H1 (cell line): ENCODE measurements at regions not wholly inside any gene's neighbourhood (a gene's known extent, or its start where the extent isn't known, plus 50 kb on each side); places are given as distances from the start of the nearest gene placed in this dataset.

Source experiments
- CTCF ChIA-PET: fragments of 300-600 bp; sonication (Branson Sonifier 250); formaldehyde crosslinking; loops from one replicate; lab custom pipeline; 2021; ENCODE audit not compliant: partially characterized antibody; lab: Charles Lee
- POLR2A ChIA-PET: fragments of 300-600 bp; sonication (Branson Sonifier 250); formaldehyde crosslinking; loops from one replicate; lab custom pipeline; 2021; ENCODE audit warnings: inconsistent platforms; ENCODE audit not compliant: partially characterized antibody; lab: Charles Lee
- DNase-seq, 2 experiments: peaks; one replicate each; pipeline versions ENCODE4 v3.0.0 to v3.0.0-alpha.2; 2010 to 2022; ENCODE audit warnings: low spot score in 2 of 2, low read depth in 1 of 2, mixed read lengths in 1 of 2
- FAIRE-seq: peaks from 2 replicates; lab custom pipeline; 2011; peaks lifted over from hg19 to GRCh38; lab: Jason Lieb, UNC
- H2AFZ ChIP-seq: 2 replicates; pipeline ENCODE4 v1.8.1; 2012; ENCODE audit warnings: low read length, inconsistent platforms
- H2AK5ac ChIP-seq: 2 replicates; pipeline ENCODE4 v1.6.1; 2013; ENCODE audit warnings: low read depth, low read length
- H2BK120ac ChIP-seq: replicated peaks from 2 replicates; pipeline ENCODE3; 2013; ENCODE audit warnings: low read depth, low read length, inconsistent platforms
- H2BK12ac ChIP-seq: 2 replicates; pipeline ENCODE4 v1.6.1; 2013; ENCODE audit warnings: low read depth, low read length
- H2BK15ac ChIP-seq: 2 replicates; pipeline ENCODE4 v1.6.1; 2013; ENCODE audit warnings: low read length
- H2BK20ac ChIP-seq: 2 replicates; pipeline ENCODE4 v1.6.1; 2013; ENCODE audit warnings: low read length
- H2BK5ac ChIP-seq: 2 replicates; pipeline ENCODE4 v1.6.1; 2013; ENCODE audit warnings: low read depth, low read length
- H3K14ac ChIP-seq: 2 replicates; pipeline ENCODE4 v1.6.1; 2013; ENCODE audit warnings: inconsistent platforms; ENCODE audit not compliant: insufficient read length
- H3K18ac ChIP-seq: 2 replicates; pipeline ENCODE4 v1.6.1; 2013; ENCODE audit warnings: low read length; ENCODE audit errors: extremely low read depth
- H3K23ac ChIP-seq: 2 replicates; pipeline ENCODE4 v1.6.1; 2013; ENCODE audit warnings: inconsistent platforms; ENCODE audit not compliant: insufficient read length
- H3K23me2 ChIP-seq: 2 replicates; pipeline ENCODE4 v1.6.1; 2013; ENCODE audit warnings: low read depth, low read length
- H3K27ac ChIP-seq: 2 replicates; pipeline ENCODE4 v1.6.1; 2011; ENCODE audit warnings: low read depth, low read length, inconsistent platforms
- H3K27me3 ChIP-seq, 4 experiments: replicated peaks in 1 of 4; 1 replicate in 1 of 4; 2 replicates in 3 of 4; pipeline versions ENCODE4 v1.6.1 to v1.8.1; 2011 to 2013; ENCODE audit warnings: low read length in 3 of 4, mild to moderate bottlenecking in 3 of 4, inconsistent platforms in 2 of 4, mixed read lengths in 2 of 4, moderate library complexity in 1 of 4; ENCODE audit not compliant: control insufficient read depth in 3 of 4, insufficient read depth in 3 of 4; ENCODE audit errors: extremely low read depth in 1 of 4
- H3K36me3 ChIP-seq, 4 experiments: 2 replicates each; pipeline versions ENCODE4 v1.6.1 to v1.8.1; 2011 to 2013; ENCODE audit warnings: mild to moderate bottlenecking in 4 of 4, low read length in 3 of 4, moderate library complexity in 2 of 4, control low read depth in 1 of 4, inconsistent platforms in 1 of 4; ENCODE audit not compliant: insufficient read depth in 4 of 4, control insufficient read depth in 2 of 4
- H3K4ac ChIP-seq: replicated peaks from 2 replicates; pipeline ENCODE3; 2013; ENCODE audit warnings: low read length, low read depth, mixed read lengths, inconsistent platforms; ENCODE audit not compliant: insufficient read length
- H3K4me1 ChIP-seq, 4 experiments: replicated peaks in 1 of 4; 1 replicate in 1 of 4; 2 replicates in 3 of 4; pipeline versions ENCODE4 v1.6.1 to v1.8.1; 2011 to 2013; ENCODE audit warnings: low read length in 3 of 4, inconsistent platforms in 2 of 4, mixed read lengths in 1 of 4; ENCODE audit not compliant: insufficient read depth in 4 of 4, control insufficient read depth in 3 of 4
- H3K4me2 ChIP-seq, 2 experiments: 2 replicates each; pipeline versions ENCODE4 v1.6.1 to v1.8.1; 2011 to 2013; ENCODE audit warnings: low read depth in 2 of 2, low read length in 2 of 2, control low read depth in 1 of 2, inconsistent platforms in 1 of 2, mild to moderate bottlenecking in 1 of 2; ENCODE audit not compliant: insufficient read depth in 1 of 2
- H3K4me3 ChIP-seq, 4 experiments: fragments of 200-600, 300-600 bp in 1 of 4; sonication (generic), shearing (Covaris generic), sonication (Bioruptor Twin) in 1 of 4; 2 replicates each; pipeline versions ENCODE4 v1.5.1 to v1.8.1; 2011 to 2016; ENCODE audit warnings: low read length in 4 of 4, low read depth in 3 of 4, control low read depth in 2 of 4, inconsistent platforms in 2 of 4, mild to moderate bottlenecking in 2 of 4, mixed read lengths in 1 of 4, moderate library complexity in 1 of 4; ENCODE audit not compliant: insufficient read depth in 2 of 4; ENCODE audit errors: extremely low read depth in 1 of 4
- H3K56ac ChIP-seq: replicated peaks from 2 replicates; pipeline ENCODE3; 2013; ENCODE audit warnings: low read depth, mild to moderate bottlenecking, mixed read lengths, low read length, inconsistent platforms; ENCODE audit not compliant: insufficient read length
- H3K79me1 ChIP-seq: 2 replicates; pipeline ENCODE4 v1.6.1; 2013; ENCODE audit warnings: low read depth, low read length, control low read depth
- H3K79me2 ChIP-seq, 2 experiments: 2 replicates each; pipeline versions ENCODE4 v1.6.1 to v1.8.1; 2012 to 2013; ENCODE audit warnings: low read length in 2 of 2, mild to moderate bottlenecking in 2 of 2, inconsistent platforms in 1 of 2; ENCODE audit not compliant: insufficient read depth in 2 of 2, control insufficient read depth in 1 of 2
- H3K9ac ChIP-seq, 4 experiments: replicated peaks in 1 of 4; 1 replicate in 1 of 4; 2 replicates in 3 of 4; pipeline versions ENCODE4 v1.6.1 to v1.8.1; 2011 to 2013; ENCODE audit warnings: low read depth in 3 of 4, low read length in 3 of 4, control low read depth in 2 of 4, mild to moderate bottlenecking in 2 of 4, moderate library complexity in 2 of 4, inconsistent platforms in 1 of 4; ENCODE audit errors: extremely low read depth in 1 of 4
- H3K9me3 ChIP-seq, 2 experiments: 2 replicates each; pipeline versions ENCODE4 v1.6.1 to v1.8.1; 2012 to 2013; ENCODE audit warnings: mild to moderate bottlenecking in 2 of 2, moderate library complexity in 2 of 2, control low read depth in 1 of 2, inconsistent platforms in 1 of 2, low read depth in 1 of 2, low read length in 1 of 2, mixed read lengths in 1 of 2; ENCODE audit not compliant: insufficient read depth in 2 of 2
- H4K20me1 ChIP-seq, 2 experiments: replicated peaks in 1 of 2; 2 replicates each; pipeline versions ENCODE3 to v1.8.1; 2011 to 2013; ENCODE audit warnings: inconsistent platforms in 2 of 2, low read length in 2 of 2, mild to moderate bottlenecking in 1 of 2; ENCODE audit not compliant: insufficient read depth in 2 of 2, control insufficient read depth in 1 of 2
- H4K5ac ChIP-seq: 2 replicates; pipeline ENCODE4 v1.6.1; 2013; ENCODE audit warnings: low read length, low read depth, mixed read lengths, inconsistent platforms; ENCODE audit not compliant: insufficient read length
- H4K8ac ChIP-seq: 2 replicates; pipeline ENCODE4 v1.8.0; 2013; ENCODE audit warnings: mild to moderate bottlenecking, moderate library complexity, low read length, inconsistent platforms; ENCODE audit not compliant: insufficient read depth; ENCODE audit errors: extremely low read depth
- H4K91ac ChIP-seq: replicated peaks from 2 replicates; pipeline ENCODE3; 2013; ENCODE audit warnings: low read length, mixed read lengths, inconsistent platforms; ENCODE audit not compliant: insufficient read length
- ASH2L ChIP-seq: fragments of 200-600, 300-600 bp; sonication (generic); IDR thresholded peaks from one replicate; pipeline ENCODE4 v1.7.1; 2017; ENCODE audit warnings: low read length
- BACH1 ChIP-seq: IDR thresholded peaks from 2 replicates; pipeline ENCODE4 v1.6.1; 2012; ENCODE audit warnings: low read length, improper control_type of control experiment
- CHD1 ChIP-seq: IDR thresholded peaks from 2 replicates; pipeline ENCODE4 v1.6.1; 2012; ENCODE audit warnings: low read depth, low read length, improper control_type of control experiment
- CHD2 ChIP-seq: IDR thresholded peaks from 2 replicates; pipeline ENCODE4 v1.6.1; 2012; ENCODE audit warnings: low read length, improper control_type of control experiment
- HDAC2 ChIP-seq, 2 experiments: fragments of 300-600 bp in 1 of 2; sonication (generic) in 1 of 2; IDR thresholded peaks; 2 replicates each; pipeline ENCODE4 v1.6.1; 2011 to 2012; ENCODE audit warnings: low read depth in 2 of 2, low read length in 2 of 2, mild to moderate bottlenecking in 2 of 2, moderate library complexity in 2 of 2, borderline replicate concordance in 1 of 2, inconsistent platforms in 1 of 2
- HDAC6 ChIP-seq: IDR thresholded peaks from one replicate; pipeline ENCODE4 v1.7.1; 2012; ENCODE audit warnings: low read depth, mild to moderate bottlenecking, inconsistent platforms, low read length, moderate library complexity
- JUND ChIP-seq: IDR thresholded peaks from 2 replicates; pipeline ENCODE4 v1.6.1; 2011; ENCODE audit warnings: mild to moderate bottlenecking, improper control_type of control experiment, low read length
- POU5F1 ChIP-seq: IDR thresholded peaks from 2 replicates; pipeline ENCODE4 v1.6.1; 2011; ENCODE audit warnings: low read depth, mild to moderate bottlenecking, low read length, moderate library complexity
- SP2 ChIP-seq: IDR thresholded peaks from 2 replicates; pipeline ENCODE4 v1.6.1; 2012; ENCODE audit warnings: mild to moderate bottlenecking, low read length, inconsistent platforms
- SRF ChIP-seq: IDR thresholded peaks from 2 replicates; pipeline ENCODE4 v1.6.1; 2011; ENCODE audit warnings: mild to moderate bottlenecking, low read depth, low read length, moderate library complexity
- TBP ChIP-seq: IDR thresholded peaks from 2 replicates; pipeline ENCODE4 v1.6.1; 2011; ENCODE audit warnings: low read depth, low read length, improper control_type of control experiment
- USF2 ChIP-seq: IDR thresholded peaks from 2 replicates; pipeline ENCODE4 v1.6.1; 2011; ENCODE audit warnings: low read length, improper control_type of control experiment
- YY1 ChIP-seq: IDR thresholded peaks from 2 replicates; pipeline ENCODE4 v1.6.1; 2011; ENCODE audit warnings: low read depth, mild to moderate bottlenecking, low read length
- WGBS, 2 experiments: shearing (Covaris generic) in 1 of 2; methylation state at CpG; one replicate each; pipeline versions ENCODE4 v1.1.6 to v1.1.7; 2013 to 2015; ENCODE audit warnings: low lambda C conversion rate in 2 of 2, mixed read lengths in 2 of 2, inconsistent platforms in 1 of 2, low coverage in 1 of 2, missing lambda C conversion rate in 1 of 2; ENCODE audit not compliant: insufficient replicate concordance in 2 of 2, insufficient coverage in 1 of 2, insufficient read length in 1 of 2; ENCODE audit errors: extremely low coverage in 1 of 2, missing lambda C conversion rate in 1 of 2; 5-methylcytosine and 5-hydroxymethylcytosine counted together

GRCh38 chr4:128388796-128389195 is 101.2 kb upstream of the PGRMC2 start:
- DNase-seq, result no peak
- Histone ChIP-seq H3K4me1 (peaks cover 0 to 4% (median 1%) of the 10 kb centered on the region in 4 experiments; a peak in 2 of 7 replicates), H2BK12ac (no peak overlapping the region), H2BK120ac (no peak overlapping the region), H2BK20ac (no peak overlapping the region), H2AK5ac (no peak overlapping the region), H3K79me2 (no peaks in the 10 kb centered on the region), H3K4me3 (no peak overlapping the region), H3K4ac (no peak overlapping the region), H2BK15ac (no peak overlapping the region), H3K79me1 (no peaks in the 10 kb centered on the region), H3K23me2 (no peaks in the 10 kb centered on the region), H2BK5ac (no peak overlapping the region), H2AFZ (no peak overlapping the region), H3K4me2 (no peak overlapping the region), H3K23ac (no peak overlapping the region), H4K5ac (no peak overlapping the region), H3K9me3 (no peaks in the 10 kb centered on the region), H4K8ac (no peak overlapping the region), H3K14ac (no peak overlapping the region), H4K91ac (no peak overlapping the region), H4K20me1 (no peaks in the 10 kb centered on the region), H3K27me3 (no peaks in the 10 kb centered on the region), H3K36me3 (no peaks in the 10 kb centered on the region), H3K56ac (no peak overlapping the region), H3K9ac (no peak overlapping the region), H3K18ac (no peak overlapping the region), H3K27ac (no peak overlapping the region)
- POLR2A ChIA-PET, result no interaction called here
- no peak for FAIRE-seq
- CTCF ChIA-PET, result interaction anchor here (1.1 to 1.5 kb wide), 2 partner anchors 39 to 66 kb away, joined by 3 to 5 read pairs; no protein-coding TSS in a partner anchor
- TF ChIP-seq SRF (no peak), HDAC2 (IDR thresholded peaks at IDR 0.05; ENCODE audit: borderline replicate concordance in 1 of 2, low read depth in 2 of 2, low read length in 2 of 2) (no peak), POU5F1 (no peak), ASH2L (no peak), YY1 (no peak), BACH1 (no peak), SP2 (no peak), JUND (no peak), HDAC6 (no peak), USF2 (no peak), TBP (no peak), CHD1 (no peak), CHD2 (no peak)
- WGBS, 2 experiments, result 95% methylated on average over 2 of the region's 2 CpGs; no CpG with 5 or more reads in 1 of the 2 experiments
